ENCODE measurements at regions not wholly inside any gene's neighbourhood (a gene's known extent, or its start where the extent isn't known, plus 50 kb on each side); places are given as distances from the start of the nearest gene placed in this dataset.

DNA sequence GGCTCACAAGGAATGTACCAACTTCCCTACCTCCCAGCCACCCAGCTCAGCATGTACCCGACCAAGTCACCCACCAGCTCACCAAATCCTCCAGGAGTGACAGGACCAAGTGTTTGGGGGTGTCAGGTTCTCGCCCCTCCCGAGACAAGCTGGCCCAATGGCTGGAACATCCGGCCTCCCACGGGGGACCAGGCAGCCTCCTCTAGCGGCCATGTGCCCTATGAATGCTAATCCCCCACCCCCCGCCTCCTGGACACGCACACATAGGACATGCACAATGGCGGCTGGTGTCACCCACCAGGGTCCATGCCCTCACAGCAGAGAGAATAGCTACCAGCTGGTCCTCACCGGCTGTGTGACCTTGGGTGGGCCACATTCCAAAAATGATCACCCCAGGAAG is 151.0 kb downstream of the MN1 start:
- TF ChIP-seq POLR2AphosphoS5 (IDR thresholded peaks at IDR 0.05) (no peak), CTCF (IDR thresholded peaks at IDR 0.05) (no peak), POLR2A (IDR thresholded peaks at IDR 0.05) (no peak), EP300 (IDR thresholded peaks at IDR 0.05) (no peak)

Measured in suprapubic skin (tissue), 4 donors.